IPS-18a (cell line): ENCODE measurements at regions not wholly inside any gene's neighbourhood (a gene's known extent, or its start where the extent isn't known, plus 50 kb on each side); places are given as distances from the start of the nearest gene placed in this dataset.
"Not testable (repeated sequence)": the region's sequence is repeated elsewhere in the genome, so short reads cannot be mapped to it uniquely, and the experiment has no call there.

Source experiments
- H3K27ac ChIP-seq: one replicate; pipeline ENCODE4 v1.5.1; 2013; ENCODE audit warnings: low read length
- H3K27me3 ChIP-seq: one replicate; pipeline ENCODE4 v1.6.1; 2013; ENCODE audit warnings: mild to moderate bottlenecking, low read length; ENCODE audit not compliant: control insufficient read depth, insufficient read depth
- H3K36me3 ChIP-seq: one replicate; pipeline ENCODE4 v1.6.1; 2013; ENCODE audit warnings: low read depth, low read length; ENCODE audit not compliant: control insufficient read depth
- H3K4me1 ChIP-seq: one replicate; pipeline ENCODE4 v1.6.1; 2013; ENCODE audit warnings: low read depth, low read length; ENCODE audit not compliant: control insufficient read depth
- H3K4me3 ChIP-seq: one replicate; pipeline ENCODE4 v1.5.1; 2013; ENCODE audit warnings: low read length
- H3K9ac ChIP-seq: one replicate; pipeline ENCODE4 v1.6.1; 2013; ENCODE audit warnings: mild to moderate bottlenecking, low read length, moderate library complexity
- H3K9me3 ChIP-seq: one replicate; pipeline ENCODE4 v1.6.1; 2013; ENCODE audit warnings: low read depth, low read length; ENCODE audit not compliant: control insufficient read depth

GRCh38 chr12:105892362-105892910 lies 246.3 kb downstream of the NUAK1 start:
- Histone ChIP-seq H3K36me3 (no peaks in the 10 kb centered on the region), H3K4me1 (peaks cover 8% of the 10 kb centered on the region), H3K9me3 (no peaks in the 10 kb centered on the region), H3K4me3 (no peak overlapping the region), H3K27ac (no peak overlapping the region), H3K27me3 (no peaks in the 10 kb centered on the region), H3K9ac (no peak overlapping the region)

- not testable (repeated sequence) for H3K9ac ChIP-seq, H3K9me3 ChIP-seq, H3K4me3 ChIP-seq, H3K36me3 ChIP-seq, H3K27ac ChIP-seq, H3K4me1 ChIP-seq, H3K27me3 ChIP-seq
Measured at GRCh38 chr12:105895197-105895832, 243.4 kb downstream of the NUAK1 start.

GRCh38 chr12:105897311-105897725 lies 241.4 kb downstream of the NUAK1 start:
- Histone ChIP-seq H3K9ac (no peak overlapping the region), H3K4me1 (peaks cover 8% of the 10 kb centered on the region), H3K4me3 (no peak overlapping the region), H3K36me3 (no peaks in the 10 kb centered on the region), H3K27ac (no peak overlapping the region), H3K9me3 (no peaks in the 10 kb centered on the region), H3K27me3 (no peaks in the 10 kb centered on the region)

GRCh38 chr12:105898271-105898670 lies 240.5 kb downstream of the NUAK1 start:
- H3K9ac ChIP-seq, H3K27ac ChIP-seq, H3K4me3 ChIP-seq, H3K9me3 ChIP-seq, H3K4me1 ChIP-seq, H3K27me3 ChIP-seq, H3K36me3 ChIP-seq: not testable (repeated sequence)

GRCh38 chr12:105899589-105899988 lies 239.2 kb downstream of the NUAK1 start:
- Histone ChIP-seq H3K9ac (no peak overlapping the region), H3K4me1 (peaks cover 8% of the 10 kb centered on the region), H3K27me3 (no peaks in the 10 kb centered on the region), H3K9me3 (no peaks in the 10 kb centered on the region), H3K4me3 (no peak overlapping the region), H3K36me3 (no peaks in the 10 kb centered on the region), H3K27ac (no peak overlapping the region)

GRCh38 chr12:105906561-105906960 lies 232.2 kb downstream of the NUAK1 start:
- no peak overlapping the region for H3K9ac ChIP-seq
- H3K9me3 ChIP-seq: no peaks in the 10 kb centered on the region
- no peak overlapping the region for H3K27ac ChIP-seq
- no peaks in the 10 kb centered on the region for H3K36me3 ChIP-seq
- H3K4me3 ChIP-seq: no peak overlapping the region
- no peaks in the 10 kb centered on the region for H3K27me3 ChIP-seq
- H3K4me1 ChIP-seq: no peaks in the 10 kb centered on the region

GRCh38 chr12:105907982-105908381 lies 230.8 kb downstream of the NUAK1 start:
- no peaks in the 10 kb centered on the region for H3K27me3 ChIP-seq
- H3K4me3 ChIP-seq: no peak overlapping the region
- no peaks in the 10 kb centered on the region for H3K4me1 ChIP-seq
- H3K9me3 ChIP-seq: no peaks in the 10 kb centered on the region
- no peaks in the 10 kb centered on the region for H3K36me3 ChIP-seq
- no peak overlapping the region for H3K9ac ChIP-seq
- no peak overlapping the region for H3K27ac ChIP-seq

- Histone ChIP-seq H3K27me3 (no peaks in the 10 kb centered on the region), H3K27ac (no peak overlapping the region), H3K4me3 (no peak overlapping the region), H3K4me1 (no peaks in the 10 kb centered on the region), H3K36me3 (no peaks in the 10 kb centered on the region), H3K9me3 (no peaks in the 10 kb centered on the region), H3K9ac (no peak overlapping the region)
Measured at GRCh38 chr12:105910030-105910429, 228.7 kb downstream of the NUAK1 start.

- Histone ChIP-seq H3K36me3 (no peaks in the 10 kb centered on the region), H3K4me3 (no peak overlapping the region), H3K27ac (no peak overlapping the region), H3K27me3 (no peaks in the 10 kb centered on the region), H3K4me1 (no peaks in the 10 kb centered on the region), H3K9ac (no peak overlapping the region), H3K9me3 (no peaks in the 10 kb centered on the region)
Measured at GRCh38 chr12:105911966-105912365, 226.8 kb downstream of the NUAK1 start.

- no peaks in the 10 kb centered on the region for H3K9me3 ChIP-seq
- H3K4me3 ChIP-seq: no peak overlapping the region
- no peak overlapping the region for H3K9ac ChIP-seq
- no peak overlapping the region for H3K27ac ChIP-seq
- H3K36me3 ChIP-seq: no peaks in the 10 kb centered on the region
- no peaks in the 10 kb centered on the region for H3K27me3 ChIP-seq
- no peaks in the 10 kb centered on the region for H3K4me1 ChIP-seq
Measured at GRCh38 chr12:105912882-105913678, 225.7 kb downstream of the NUAK1 start.

- Histone ChIP-seq H3K9me3 (no peaks in the 10 kb centered on the region), H3K4me1 (no peaks in the 10 kb centered on the region), H3K27ac (no peak overlapping the region), H3K36me3 (no peaks in the 10 kb centered on the region), H3K27me3 (no peaks in the 10 kb centered on the region), H3K4me3 (no peak overlapping the region), H3K9ac (no peak overlapping the region)
Measured at GRCh38 chr12:105915997-105916759, 222.6 kb downstream of the NUAK1 start.
